GM12864 (cell line): ENCODE measurements at regions not wholly inside any gene's neighbourhood (a gene's known extent, or its start where the extent isn't known, plus 50 kb on each side); places are given as distances from the start of the nearest gene placed in this dataset.

Source experiments
- DNase-seq: peaks from one replicate; pipeline ENCODE4 v3.0.0-alpha.2; 2011; ENCODE audit warnings: low read depth
- H3K4me3 ChIP-seq: 2 replicates; pipeline ENCODE4 v1.5.1; 2011; ENCODE audit warnings: mild to moderate bottlenecking, low read depth, low read length, control low read depth
- CTCF ChIP-seq: IDR thresholded peaks from 2 replicates; pipeline ENCODE4 v1.5.1; 2011; ENCODE audit warnings: low read depth, mild to moderate bottlenecking, moderate library complexity, low read length, control low read depth, inconsistent platforms; ENCODE audit errors: missing control alignments

GRCh38 chr13:112124141-112124540 lies 57.2 kb downstream of the SOX1 start:
- no peak for TF ChIP-seq CTCF
- DNase-seq = no peak
- H3K4me3 ChIP-seq = no peak overlapping the region

- no peak for DNase-seq
- no peak for TF ChIP-seq CTCF
- no peak overlapping the region for H3K4me3 ChIP-seq
Observed at GRCh38 chr13:112127564-112128330, 60.8 kb downstream of the SOX1 start.

- no peak overlapping the region for H3K4me3 ChIP-seq
- TF ChIP-seq CTCF = no peak
- no peak for DNase-seq
Observed at GRCh38 chr13:112128331-112128610, 61.3 kb downstream of the SOX1 start.

GRCh38 chr13:112130418-112130817 lies 63.5 kb downstream of the SOX1 start:
- TF ChIP-seq CTCF = no peak
- no peak overlapping the region for H3K4me3 ChIP-seq
- no peak for DNase-seq

- DNase-seq = no peak
- H3K4me3 ChIP-seq = no peak overlapping the region
- no peak for TF ChIP-seq CTCF
Observed at GRCh38 chr13:112131081-112131712, 64.2 kb downstream of the SOX1 start.

GRCh38 chr13:112131713-112132113 lies 64.8 kb downstream of the SOX1 start:
- no peak for TF ChIP-seq CTCF
- DNase-seq = no peak
- no peak overlapping the region for H3K4me3 ChIP-seq

- H3K4me3 ChIP-seq = no peak overlapping the region
- DNase-seq = no peak
- no peak for TF ChIP-seq CTCF
Observed at GRCh38 chr13:112132142-112132541, 65.2 kb downstream of the SOX1 start.
